Lower lobe of right lung (tissue), 2 donors: ENCODE measurements at regions not wholly inside any gene's neighbourhood (a gene's known extent, or its start where the extent isn't known, plus 50 kb on each side); places are given as distances from the start of the nearest gene placed in this dataset.

Experiments used
- ATAC-seq, 2 donors: fragments of 200-7000 bp; cut with Tn5 transposase; one replicate each; pipeline ENCODE4 v1.9.1; 2020 to 2022; ENCODE audit warnings: mild to moderate bottlenecking in 2 of 2, moderate library complexity in 2 of 2
- DNase-seq: peaks from one replicate; pipeline ENCODE4 v3.0.0-alpha.2; 2020
- H3K27ac ChIP-seq: fragments of 200-600 bp; one replicate; pipeline ENCODE4 v1.8.0; 2022
- H3K27me3 ChIP-seq: fragments of 200-600 bp; one replicate; pipeline ENCODE4 v1.8.0; 2022; ENCODE audit warnings: low read depth
- H3K36me3 ChIP-seq: fragments of 200-600 bp; one replicate; pipeline ENCODE4 v1.8.0; 2022; ENCODE audit warnings: mild to moderate bottlenecking
- H3K4me1 ChIP-seq: fragments of 200-600 bp; one replicate; pipeline ENCODE4 v1.8.0; 2022
- H3K4me3 ChIP-seq: fragments of 200-600 bp; one replicate; pipeline ENCODE4 v1.8.0; 2022; ENCODE audit warnings: mild to moderate bottlenecking
- H3K9me3 ChIP-seq: fragments of 200-600 bp; one replicate; pipeline ENCODE4 v1.8.0; 2022
- intact Hi-C: fragments of 100-400 bp; cut with DNase I; formaldehyde crosslinking; loops from one replicate; pipeline ENCODE4 v1.11.0; 2022
- TF ChIP-seq, protein P1 (sequence below): fragments of 200-600 bp; IDR thresholded peaks from one replicate; pipeline ENCODE4 v1.8.0; 2022; ENCODE audit warnings: antibody characterized with exemption, mild to moderate bottlenecking
- donor health status: DM: no; HTN: yes; CAD: no; lungs with severe emphysema.

DNA sequence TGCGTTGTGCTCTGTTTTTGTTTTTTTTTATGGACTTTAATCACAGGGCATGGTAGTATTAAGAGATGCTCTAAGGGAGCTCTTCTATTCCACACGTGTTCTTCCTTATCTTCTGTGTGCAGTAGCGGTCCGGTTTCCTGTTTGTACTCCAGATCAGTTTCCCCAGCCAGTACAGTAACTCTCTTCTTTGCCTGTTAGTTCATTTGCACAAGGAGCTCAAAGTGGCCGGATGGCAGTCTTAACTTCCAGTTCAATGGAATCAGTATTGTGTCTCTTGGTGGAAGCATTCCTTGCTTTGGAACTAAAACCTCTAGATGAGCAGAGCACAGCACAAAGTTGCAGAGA is 122.0 kb downstream of the KLF13 start:
- peaks cover 18% of the 10 kb centered on the region for H3K4me1 ChIP-seq
- no peaks in the 10 kb centered on the region for H3K36me3 ChIP-seq
- no peak overlapping the region for H3K4me3 ChIP-seq
- no peak for DNase-seq
- no peak for ATAC-seq
- H3K27me3 ChIP-seq: no peaks in the 10 kb centered on the region
- H3K9me3 ChIP-seq: no peaks in the 10 kb centered on the region
- TF ChIP-seq, protein P1, sequence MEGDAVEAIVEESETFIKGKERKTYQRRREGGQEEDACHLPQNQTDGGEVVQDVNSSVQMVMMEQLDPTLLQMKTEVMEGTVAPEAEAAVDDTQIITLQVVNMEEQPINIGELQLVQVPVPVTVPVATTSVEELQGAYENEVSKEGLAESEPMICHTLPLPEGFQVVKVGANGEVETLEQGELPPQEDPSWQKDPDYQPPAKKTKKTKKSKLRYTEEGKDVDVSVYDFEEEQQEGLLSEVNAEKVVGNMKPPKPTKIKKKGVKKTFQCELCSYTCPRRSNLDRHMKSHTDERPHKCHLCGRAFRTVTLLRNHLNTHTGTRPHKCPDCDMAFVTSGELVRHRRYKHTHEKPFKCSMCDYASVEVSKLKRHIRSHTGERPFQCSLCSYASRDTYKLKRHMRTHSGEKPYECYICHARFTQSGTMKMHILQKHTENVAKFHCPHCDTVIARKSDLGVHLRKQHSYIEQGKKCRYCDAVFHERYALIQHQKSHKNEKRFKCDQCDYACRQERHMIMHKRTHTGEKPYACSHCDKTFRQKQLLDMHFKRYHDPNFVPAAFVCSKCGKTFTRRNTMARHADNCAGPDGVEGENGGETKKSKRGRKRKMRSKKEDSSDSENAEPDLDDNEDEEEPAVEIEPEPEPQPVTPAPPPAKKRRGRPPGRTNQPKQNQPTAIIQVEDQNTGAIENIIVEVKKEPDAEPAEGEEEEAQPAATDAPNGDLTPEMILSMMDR: no peak
- H3K27ac ChIP-seq: peak overlapping the region; percentile 21
- intact Hi-C loops: no loop called here

DNA sequence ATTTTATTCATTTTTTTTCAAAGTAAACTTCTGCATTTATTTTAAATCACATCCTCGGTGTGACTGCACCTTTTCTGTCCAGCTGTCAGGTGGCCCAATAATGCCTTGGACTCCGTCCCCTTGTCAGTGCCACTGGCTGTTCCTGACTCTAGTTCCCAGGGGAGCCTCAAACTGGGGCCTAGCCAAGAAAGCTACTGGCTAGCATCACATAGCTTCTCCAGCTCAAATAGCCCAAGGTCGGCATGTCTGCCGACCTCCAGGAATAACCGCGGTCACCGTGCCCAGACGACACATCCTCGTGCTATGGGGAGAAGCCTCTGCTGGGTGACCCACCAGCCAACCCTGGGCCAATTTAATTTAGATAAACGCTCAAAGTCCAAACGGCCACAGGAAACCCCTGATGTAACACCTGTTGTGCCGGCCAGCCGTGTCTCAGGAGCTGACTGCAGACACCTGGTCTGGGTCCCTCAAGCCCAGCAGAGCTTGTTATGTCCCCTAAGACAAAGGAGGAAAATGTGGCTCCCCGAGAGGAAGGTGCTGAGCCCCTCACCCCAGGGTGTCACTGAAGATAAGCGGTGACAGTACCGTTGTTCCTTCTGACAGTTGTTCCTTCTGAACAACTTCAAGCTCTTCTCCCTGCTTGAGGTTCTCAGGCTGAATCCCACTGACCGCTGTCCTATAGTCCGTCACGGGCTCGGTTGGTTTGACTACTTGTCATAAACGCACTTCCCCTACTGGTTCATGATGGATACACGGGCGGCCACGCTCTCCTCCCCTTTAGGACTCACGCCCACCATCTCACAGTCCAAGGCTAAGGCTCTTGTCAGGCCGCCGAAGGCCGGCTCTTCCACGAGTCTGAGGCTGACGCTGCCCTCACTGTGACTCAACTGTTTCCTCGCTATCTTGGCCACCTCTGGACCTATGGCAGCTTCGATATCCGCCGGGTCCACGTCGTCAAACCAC is 126.2 kb downstream of the KLF13 start:
- TF ChIP-seq, protein P1: no peak
- intact Hi-C loops: no loop called here
- no peak overlapping the region for H3K4me3 ChIP-seq
- H3K27me3 ChIP-seq: no peaks in the 10 kb centered on the region
- peaks cover 13% of the 10 kb centered on the region for H3K4me1 ChIP-seq
- DNase-seq (no peak), ATAC-seq (no peak)
- no peaks in the 10 kb centered on the region for H3K9me3 ChIP-seq
- no peak overlapping the region for H3K27ac ChIP-seq
- H3K36me3 ChIP-seq: no peaks in the 10 kb centered on the region

DNA sequence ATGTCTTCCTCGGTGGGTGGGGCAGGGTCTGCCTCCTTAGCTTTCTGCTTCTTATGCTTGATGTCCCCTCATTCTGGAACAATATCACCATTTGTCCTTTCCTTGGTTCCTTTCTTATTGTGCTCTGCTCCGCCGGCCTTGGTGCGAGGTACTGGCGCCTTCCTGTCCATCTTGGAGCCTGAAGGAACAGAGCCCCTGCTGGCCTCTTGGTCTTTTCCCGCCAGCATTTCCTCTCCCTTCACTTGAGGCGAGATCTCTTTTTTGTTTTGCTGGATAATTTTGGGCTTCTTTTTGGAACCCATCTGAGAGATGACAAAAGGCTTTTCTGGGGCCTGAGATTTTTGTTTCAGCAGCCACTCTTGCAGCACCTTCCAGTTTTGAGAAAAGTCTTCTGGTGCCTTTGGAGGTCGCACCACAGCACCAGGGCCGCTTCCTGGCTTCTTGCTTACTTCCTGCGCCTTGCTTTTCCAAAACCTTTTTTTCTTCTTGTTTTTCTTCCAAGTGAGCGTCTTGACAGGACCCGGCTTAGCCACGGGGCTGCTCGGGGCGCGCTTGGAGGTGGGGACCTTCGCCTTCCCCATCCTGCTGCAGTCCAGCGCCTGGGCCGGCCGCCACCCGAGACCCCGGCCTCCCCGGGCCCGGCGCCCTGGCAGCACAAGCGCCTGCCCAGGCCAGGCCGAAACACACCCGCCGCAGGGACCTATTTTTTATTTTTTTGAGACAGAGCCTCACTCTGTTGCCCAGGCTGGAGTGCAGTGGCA is 127.1 kb downstream of the KLF13 start:
- no peak overlapping the region for H3K4me3 ChIP-seq
- H3K27me3 ChIP-seq: no peaks in the 10 kb centered on the region
- ATAC-seq (no peak), DNase-seq (no peak)
- H3K27ac ChIP-seq: no peak overlapping the region
- intact Hi-C loops: no loop called here
- no peaks in the 10 kb centered on the region for H3K36me3 ChIP-seq
- TF ChIP-seq, protein P1: no peak
- H3K9me3 ChIP-seq: no peaks in the 10 kb centered on the region
- H3K4me1 ChIP-seq: peaks cover 5% of the 10 kb centered on the region

DNA sequence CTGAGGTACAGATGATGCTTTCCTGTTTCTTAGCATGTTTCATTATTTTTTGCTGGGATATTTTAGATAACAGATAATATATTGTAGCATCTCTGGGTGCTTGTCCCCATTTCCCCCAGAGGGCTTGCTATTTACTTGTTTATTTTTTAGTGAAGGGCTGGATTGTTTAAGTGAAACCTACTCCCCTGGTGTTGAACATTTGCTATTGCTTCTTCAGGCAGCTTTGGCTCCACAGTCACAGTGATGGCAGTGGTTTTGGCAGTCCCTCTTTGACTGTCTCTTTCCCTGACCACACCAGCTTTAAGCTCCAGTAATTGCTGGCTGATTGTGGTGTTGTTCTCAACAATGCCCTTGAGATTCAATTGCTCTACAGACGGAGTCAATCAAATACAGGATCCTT is 128.9 kb downstream of the KLF13 start:
- Histone ChIP-seq H3K27ac (no peak overlapping the region), H3K4me3 (no peak overlapping the region), H3K27me3 (no peaks in the 10 kb centered on the region), H3K4me1 (no peaks in the 10 kb centered on the region), H3K9me3 (no peaks in the 10 kb centered on the region), H3K36me3 (no peaks in the 10 kb centered on the region)
- DNase-seq: no peak
- intact Hi-C loops: no loop called here
- TF ChIP-seq, protein P1: no peak
- no peak for ATAC-seq

DNA sequence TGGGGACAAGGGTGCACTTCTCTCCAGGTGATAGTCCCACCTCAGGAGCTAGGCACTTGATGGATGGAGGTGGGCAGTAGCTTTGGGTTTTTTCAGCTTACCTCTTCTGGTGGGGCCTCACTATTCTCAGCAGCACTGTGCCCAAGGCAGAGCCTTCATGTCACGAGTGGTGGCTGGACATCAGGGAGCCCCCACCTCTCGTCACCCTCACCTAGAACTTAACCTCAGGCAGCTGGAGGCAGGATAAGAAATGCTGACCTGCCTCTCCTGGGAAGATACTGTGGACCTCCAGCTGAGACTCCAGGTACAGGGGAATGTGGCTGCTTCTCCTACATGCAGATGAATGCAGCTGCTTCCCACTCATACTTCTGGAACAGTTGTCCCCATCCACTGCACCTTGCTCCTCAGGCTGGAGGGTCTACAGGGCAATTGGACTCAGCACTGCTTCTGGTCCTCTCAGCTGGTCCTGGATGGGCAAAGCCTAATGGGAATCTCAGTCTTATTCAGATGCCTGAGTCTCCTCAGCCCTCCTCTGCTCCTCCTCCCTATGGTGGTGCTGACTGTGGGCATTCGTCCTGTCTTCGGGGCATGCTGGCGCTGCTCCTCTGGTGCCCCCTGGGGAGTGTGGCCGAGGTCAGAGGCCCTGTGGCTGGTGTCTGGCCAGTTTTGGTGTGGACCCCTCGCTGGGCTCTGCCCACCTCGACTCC is 129.9 kb downstream of the KLF13 start:
- Histone ChIP-seq H3K4me1 (no peaks in the 10 kb centered on the region), H3K27ac (no peak overlapping the region), H3K27me3 (no peaks in the 10 kb centered on the region), H3K9me3 (no peaks in the 10 kb centered on the region), H3K4me3 (no peak overlapping the region), H3K36me3 (no peaks in the 10 kb centered on the region)
- TF ChIP-seq, protein P1: no peak
- ATAC-seq: no peak
- intact Hi-C loops: no loop called here
- no peak for DNase-seq
